NCI-H82 treated with DMSO at 0.1 percent for 48 hours (cell line): ENCODE measurements at regions not wholly inside any gene's neighbourhood (a gene's known extent, or its start where the extent isn't known, plus 50 kb on each side); places are given as distances from the start of the nearest gene placed in this dataset.
A peak's percentile ranks its signal among the peaks of the same experiment; 100 is the strongest.
"Not testable (repeated sequence)": the region's sequence is repeated elsewhere in the genome, so short reads cannot be mapped to it uniquely, and the experiment has no call there.

Source experiments
- DNase-seq: peaks from one replicate; lab custom pipeline; 2025; ENCODE audit not compliant: unreplicated experiment; lab: John Stamatoyannopoulos, UW

- no peak for DNase-seq
These were observed 174.7 kb downstream of the MAP2K4 start for GRCh38 chr17:12195418-12195817.

- DNase-seq: no peak
These were observed 180.7 kb downstream of the MAP2K4 start for GRCh38 chr17:12201294-12201880.

- no peak for DNase-seq
These were observed 189.0 kb downstream of the MAP2K4 start for GRCh38 chr17:12209632-12210191.

- not testable (repeated sequence) for DNase-seq
These were observed 200.2 kb downstream of the MAP2K4 start for GRCh38 chr17:12220714-12221439.

GRCh38 chr17:12222392-12222791 is 201.7 kb downstream of the MAP2K4 start:
- no peak for DNase-seq

- no peak for DNase-seq
These were observed 206.9 kb downstream of the MAP2K4 start for GRCh38 chr17:12227547-12227946.

- peak; percentile 4 for DNase-seq
These were observed 208.7 kb downstream of the MAP2K4 start for GRCh38 chr17:12229335-12229734.

- no peak for DNase-seq
These were observed 210.0 kb downstream of the MAP2K4 start for GRCh38 chr17:12230481-12231354.

GRCh38 chr17:12231355-12231682 is 210.6 kb downstream of the MAP2K4 start:
- no peak for DNase-seq

- DNase-seq: not testable (repeated sequence)
These were observed 218.3 kb downstream of the MAP2K4 start for GRCh38 chr17:12239021-12239420.

GRCh38 chr17:12242345-12242954 is 221.8 kb downstream of the MAP2K4 start:
- DNase-seq: no peak

GRCh38 chr17:12247761-12248160 is 227.1 kb downstream of the MAP2K4 start:
- DNase-seq: no peak

- DNase-seq: no peak
These were observed 230.3 kb downstream of the MAP2K4 start for GRCh38 chr17:12250973-12251372.

GRCh38 chr17:12252462-12252861 is 231.8 kb downstream of the MAP2K4 start:
- no peak for DNase-seq

- no peak for DNase-seq
These were observed 233.8 kb downstream of the MAP2K4 start for GRCh38 chr17:12254460-12254859.

GRCh38 chr17:12256380-12256995 is 235.8 kb downstream of the MAP2K4 start:
- DNase-seq: peak; percentile 38

- no peak for DNase-seq
These were observed 236.5 kb downstream of the MAP2K4 start for GRCh38 chr17:12257176-12257575.

GRCh38 chr17:12261354-12261753 is 240.7 kb downstream of the MAP2K4 start:
- DNase-seq: no peak

- DNase-seq: no peak
These were observed 249.1 kb downstream of the MAP2K4 start for GRCh38 chr17:12269751-12270150.

GRCh38 chr17:12277827-12278226 is 257.1 kb downstream of the MAP2K4 start:
- no peak for DNase-seq

GRCh38 chr17:12282056-12282455 is 261.4 kb downstream of the MAP2K4 start:
- DNase-seq: no peak
